Mesenchymal stem cell (in vitro differentiated cells and primary cell): ENCODE measurements at regions not wholly inside any gene's neighbourhood (a gene's known extent, or its start where the extent isn't known, plus 50 kb on each side); places are given as distances from the start of the nearest gene placed in this dataset.
A peak's percentile ranks its signal among the peaks of the same experiment; 100 is the strongest.

ENCODE experiments used
- DNase-seq: peaks from one replicate; pipeline ENCODE4 v3.0.0-alpha.2; 2013
- H2AFZ ChIP-seq: one replicate; pipeline ENCODE4 v1.6.1; 2013; ENCODE audit warnings: low read depth, mild to moderate bottlenecking, control low read depth, inconsistent platforms, low read length, moderate library complexity
- H2AK5ac ChIP-seq: 2 replicates; pipeline ENCODE4 v1.6.1; 2013; ENCODE audit warnings: low read length, moderate library complexity, mild to moderate bottlenecking, inconsistent platforms; ENCODE audit not compliant: severe bottlenecking
- H2BK120ac ChIP-seq: one replicate; pipeline ENCODE4 v1.6.1; 2013; ENCODE audit warnings: low read depth, mild to moderate bottlenecking, inconsistent platforms, low read length, moderate library complexity
- H2BK12ac ChIP-seq, 2 experiments: one replicate each; pipeline ENCODE4 v1.6.1; 2013; ENCODE audit warnings: inconsistent platforms in 2 of 2, low read length in 2 of 2, mild to moderate bottlenecking in 2 of 2, moderate library complexity in 2 of 2, control low read depth in 1 of 2
- H2BK15ac ChIP-seq: one replicate; pipeline ENCODE4 v1.6.1; 2013; ENCODE audit warnings: mild to moderate bottlenecking, low read depth, inconsistent platforms; ENCODE audit not compliant: poor library complexity, severe bottlenecking
- H2BK5ac ChIP-seq: 2 replicates; pipeline ENCODE4 v1.6.1; 2013; ENCODE audit warnings: low read depth, mild to moderate bottlenecking, low read length, control low read depth, inconsistent platforms; ENCODE audit not compliant: poor library complexity, severe bottlenecking
- H3K14ac ChIP-seq, 2 experiments: one replicate each; pipeline ENCODE4 v1.6.1; 2013; ENCODE audit warnings: inconsistent platforms in 2 of 2, low read length in 2 of 2, control low read depth in 1 of 2, mild to moderate bottlenecking in 1 of 2, moderate library complexity in 1 of 2
- H3K18ac ChIP-seq, 2 experiments: one replicate each; pipeline ENCODE4 v1.6.1; 2013; ENCODE audit warnings: inconsistent platforms in 2 of 2, low read length in 2 of 2, control low read depth in 1 of 2, low read depth in 1 of 2, mild to moderate bottlenecking in 1 of 2
- H3K23ac ChIP-seq, 2 experiments: one replicate each; pipeline ENCODE4 v1.6.1; 2013; ENCODE audit warnings: inconsistent platforms in 2 of 2, low read length in 2 of 2, mild to moderate bottlenecking in 2 of 2, moderate library complexity in 2 of 2, control low read depth in 1 of 2
- H3K27ac ChIP-seq: 2 replicates; pipeline ENCODE4 v1.5.1; 2013; ENCODE audit warnings: mild to moderate bottlenecking, moderate library complexity, low read length, control low read depth, inconsistent platforms; ENCODE audit not compliant: poor library complexity, severe bottlenecking
- H3K27me3 ChIP-seq, 2 experiments: 2 replicates each; pipeline versions ENCODE4 v1.6.1 to v1.7.0; 2013; ENCODE audit warnings: low read length in 2 of 2, mild to moderate bottlenecking in 2 of 2, moderate library complexity in 2 of 2, control low read depth in 1 of 2, inconsistent platforms in 1 of 2; ENCODE audit not compliant: control insufficient read depth in 1 of 2, insufficient read depth in 1 of 2
- H3K36me3 ChIP-seq, 2 experiments: 2 replicates each; pipeline versions ENCODE4 v1.6.1 to v1.7.0; 2013; ENCODE audit warnings: low read length in 2 of 2, control low read depth in 1 of 2, inconsistent platforms in 1 of 2, low read depth in 1 of 2, mild to moderate bottlenecking in 1 of 2; ENCODE audit not compliant: insufficient read depth in 2 of 2, control insufficient read depth in 1 of 2
- H3K4ac ChIP-seq, 2 experiments: one replicate each; pipeline ENCODE4 v1.6.1; 2013; ENCODE audit warnings: inconsistent platforms in 2 of 2, low read length in 2 of 2, mild to moderate bottlenecking in 2 of 2, moderate library complexity in 2 of 2, control low read depth in 1 of 2, low read depth in 1 of 2
- H3K4me1 ChIP-seq: 2 replicates; pipeline ENCODE4 v1.6.1; 2013; ENCODE audit warnings: low read depth, low read length, control low read depth; ENCODE audit not compliant: control insufficient read depth, insufficient read depth
- H3K4me2 ChIP-seq: 2 replicates; pipeline ENCODE4 v1.6.1; 2013; ENCODE audit warnings: low read length, mild to moderate bottlenecking, inconsistent platforms; ENCODE audit not compliant: poor library complexity, severe bottlenecking
- H3K4me3 ChIP-seq, 2 experiments: 2 replicates each; pipeline versions ENCODE4 v1.5.1 to v1.7.0; 2013; ENCODE audit warnings: low read length in 2 of 2, mild to moderate bottlenecking in 2 of 2, control low read depth in 1 of 2, low read depth in 1 of 2; ENCODE audit not compliant: insufficient read depth in 1 of 2
- H3K79me1 ChIP-seq: replicated peaks from 2 replicates; pipeline ENCODE4 v1.6.1; 2013; ENCODE audit warnings: mild to moderate bottlenecking, control low read depth, low read length, inconsistent platforms; ENCODE audit not compliant: poor library complexity, severe bottlenecking
- H3K9ac ChIP-seq: 2 replicates; pipeline ENCODE4 v1.7.0; 2013; ENCODE audit warnings: mild to moderate bottlenecking, low read length, moderate library complexity
- H3K9me3 ChIP-seq: 2 replicates; pipeline ENCODE4 v1.7.0; 2013; ENCODE audit warnings: mild to moderate bottlenecking, low read length; ENCODE audit not compliant: control insufficient read depth
- H4K8ac ChIP-seq: one replicate; pipeline ENCODE4 v1.6.1; 2013; ENCODE audit warnings: inconsistent platforms, mild to moderate bottlenecking, low read length, moderate library complexity
- H4K91ac ChIP-seq: one replicate; pipeline ENCODE4 v1.6.1; 2013; ENCODE audit warnings: mild to moderate bottlenecking, low read length, inconsistent platforms
- WGBS: methylation state at CpG from one replicate; pipeline ENCODE4 v1.1.7; 2013; ENCODE audit warnings: mixed read lengths; 5-methylcytosine and 5-hydroxymethylcytosine counted together

- Histone ChIP-seq H3K4ac (no peak overlapping the region), H2AFZ (no peak overlapping the region), H3K14ac (no peak overlapping the region), H3K23ac (no peak overlapping the region), H3K36me3 (no peaks in the 10 kb centered on the region), H4K91ac (no peak overlapping the region), H3K4me3 (no peak overlapping the region), H3K9me3 (no peaks in the 10 kb centered on the region), H3K79me1 (no peaks in the 10 kb centered on the region), H4K8ac (no peak overlapping the region), H2BK5ac (no peak overlapping the region), H3K4me1 (no peaks in the 10 kb centered on the region), H2BK12ac (no peak overlapping the region), H3K27ac (no peak overlapping the region), H2BK15ac (no peak overlapping the region), H3K18ac (no peak overlapping the region), H2BK120ac (no peak overlapping the region), H3K27me3 (no peaks in the 10 kb centered on the region), H2AK5ac (no peak overlapping the region), H3K4me2 (no peak overlapping the region), H3K9ac (no peak overlapping the region)
- WGBS, result 34% methylated on average over 5 of the region's 5 CpGs
- peak; percentile 13 for DNase-seq
These were observed 390.1 kb downstream of the ADAM29 start for GRCh38 chr4:175308236-175308635.

DNA sequence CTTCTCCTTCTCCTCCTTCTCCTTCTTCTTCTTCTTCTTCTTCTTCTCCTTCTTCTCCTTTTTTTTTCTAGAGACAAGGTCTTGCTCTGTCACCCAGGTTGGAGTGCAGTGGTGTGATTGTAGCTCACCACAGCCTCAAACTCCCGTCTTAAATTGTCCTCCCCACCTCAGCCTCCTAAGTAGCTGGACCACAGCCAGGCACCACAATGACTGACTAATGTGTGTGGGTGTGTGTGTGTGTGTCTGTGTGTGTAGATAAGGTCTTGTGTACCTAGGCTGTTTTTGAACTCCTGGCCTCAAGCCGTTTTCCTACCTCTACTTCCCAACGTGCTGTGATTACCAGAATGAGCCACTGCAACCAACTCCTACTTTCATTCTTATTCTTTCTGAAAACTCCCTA is 390.9 kb downstream of the ADAM29 start:
- Histone ChIP-seq H3K18ac (no peak overlapping the region), H3K4me2 (no peak overlapping the region), H3K9me3 (no peaks in the 10 kb centered on the region), H4K91ac (no peak overlapping the region), H2BK120ac (no peak overlapping the region), H4K8ac (no peak overlapping the region), H3K4me1 (no peaks in the 10 kb centered on the region), H3K9ac (no peak overlapping the region), H2BK12ac (no peak overlapping the region), H2AK5ac (no peak overlapping the region), H3K79me1 (no peaks in the 10 kb centered on the region), H3K14ac (no peak overlapping the region), H3K27ac (no peak overlapping the region), H3K27me3 (no peaks in the 10 kb centered on the region), H2AFZ (no peak overlapping the region), H3K4ac (no peak overlapping the region), H2BK5ac (no peak overlapping the region), H2BK15ac (no peak overlapping the region), H3K23ac (no peak overlapping the region), H3K4me3 (no peak overlapping the region), H3K36me3 (no peaks in the 10 kb centered on the region)
- DNase-seq, result no peak
- WGBS, result no CpG with 5 or more reads among the region's 3 CpGs

- Histone ChIP-seq H3K4me3 (no peak overlapping the region), H3K27me3 (no peaks in the 10 kb centered on the region), H3K23ac (no peak overlapping the region), H3K9ac (no peak overlapping the region), H2BK15ac (no peak overlapping the region), H3K9me3 (no peaks in the 10 kb centered on the region), H3K4me2 (no peak overlapping the region), H3K4ac (no peak overlapping the region), H3K36me3 (no peaks in the 10 kb centered on the region), H2BK120ac (no peak overlapping the region), H3K4me1 (peaks cover 2% of the 10 kb centered on the region), H2AFZ (no peak overlapping the region), H3K14ac (no peak overlapping the region), H3K27ac (no peak overlapping the region), H3K18ac (no peak overlapping the region), H4K91ac (no peak overlapping the region), H2BK5ac (no peak overlapping the region), H4K8ac (no peak overlapping the region), H2AK5ac (no peak overlapping the region), H2BK12ac (no peak overlapping the region), H3K79me1 (no peaks in the 10 kb centered on the region)
- 87% methylated on average over 5 of the region's 5 CpGs for WGBS
- no peak for DNase-seq
These were observed 407.1 kb downstream of the ADAM29 start for GRCh38 chr4:175325230-175325629.

GRCh38 chr4:175326796-175327195 is 408.6 kb downstream of the ADAM29 start:
- H3K4me1 ChIP-seq, result peaks cover 2% of the 10 kb centered on the region
- H3K14ac ChIP-seq, result no peak overlapping the region
- H2BK12ac ChIP-seq, result no peak overlapping the region
- no peak for DNase-seq
- no peak overlapping the region for H4K91ac ChIP-seq
- H2BK15ac ChIP-seq, result no peak overlapping the region
- no peak overlapping the region for H4K8ac ChIP-seq
- no peaks in the 10 kb centered on the region for H3K79me1 ChIP-seq
- 93% methylated on average over 3 of the region's 3 CpGs for WGBS
- H2BK5ac ChIP-seq, result no peak overlapping the region
- no peaks in the 10 kb centered on the region for H3K36me3 ChIP-seq
- H2AFZ ChIP-seq, result no peak overlapping the region
- H3K9ac ChIP-seq, result no peak overlapping the region
- H2BK120ac ChIP-seq, result peak overlapping the region; percentile 11
- H3K23ac ChIP-seq, result no peak overlapping the region
- H3K4me2 ChIP-seq, result no peak overlapping the region
- H3K4me3 ChIP-seq, result no peak overlapping the region
- no peaks in the 10 kb centered on the region for H3K27me3 ChIP-seq
- H3K18ac ChIP-seq, result no peak overlapping the region
- no peaks in the 10 kb centered on the region for H3K9me3 ChIP-seq
- H3K27ac ChIP-seq, result no peak overlapping the region
- no peak overlapping the region for H2AK5ac ChIP-seq
- H3K4ac ChIP-seq, result no peak overlapping the region
